Liver (tissue), 8 donors: ENCODE measurements at regions not wholly inside any gene's neighbourhood (a gene's known extent, or its start where the extent isn't known, plus 50 kb on each side); places are given as distances from the start of the nearest gene placed in this dataset.

Source experiments
- DNase-seq: peaks from one replicate; pipeline ENCODE4 v3.0.0-alpha.2; 2017; ENCODE audit warnings: low spot score
- H3K27ac ChIP-seq, 2 donors: one replicate each; pipeline ENCODE4 v1.7.0; 2013; ENCODE audit warnings: inconsistent platforms in 2 of 2, low read length in 2 of 2, control low read depth in 1 of 2, low read depth in 1 of 2, mild to moderate bottlenecking in 1 of 2
- H3K27me3 ChIP-seq, 4 donors: one replicate each; pipeline versions ENCODE4 v1.6.1 to v1.7.0; 2013; ENCODE audit warnings: low read length in 3 of 4, inconsistent platforms in 1 of 4, mild to moderate bottlenecking in 1 of 4, moderate library complexity in 1 of 4; ENCODE audit not compliant: control insufficient read depth in 4 of 4, insufficient read depth in 4 of 4
- H3K36me3 ChIP-seq, 4 donors: one replicate each; pipeline versions ENCODE4 v1.6.1 to v1.7.0; 2013; ENCODE audit warnings: low read length in 3 of 4, mild to moderate bottlenecking in 3 of 4, low read depth in 1 of 4, moderate library complexity in 1 of 4; ENCODE audit not compliant: control insufficient read depth in 4 of 4, insufficient read depth in 3 of 4
- H3K4me1 ChIP-seq, 4 donors: one replicate each; pipeline versions ENCODE4 v1.6.1 to v1.7.0; 2013; ENCODE audit warnings: low read length in 3 of 4, mild to moderate bottlenecking in 3 of 4, moderate library complexity in 1 of 4; ENCODE audit not compliant: control insufficient read depth in 4 of 4, insufficient read depth in 4 of 4
- H3K4me3 ChIP-seq, 3 donors: one replicate each; pipeline versions ENCODE4 v1.6.1 to v1.7.0; 2013; ENCODE audit warnings: low read length in 3 of 3, control low read depth in 1 of 3, low read depth in 1 of 3, mild to moderate bottlenecking in 1 of 3
- H3K9ac ChIP-seq, 2 donors: one replicate each; pipeline ENCODE4 v1.7.0; 2013; ENCODE audit warnings: low read length in 2 of 2, mild to moderate bottlenecking in 2 of 2, moderate library complexity in 2 of 2, control low read depth in 1 of 2, low read depth in 1 of 2
- H3K9me3 ChIP-seq, 4 donors: one replicate each; pipeline versions ENCODE4 v1.6.1 to v1.7.0; 2013; ENCODE audit warnings: low read length in 3 of 4; ENCODE audit not compliant: control insufficient read depth in 4 of 4
- ATF3 ChIP-seq: IDR thresholded peaks from 2 replicates; pipeline ENCODE4 v1.6.1; 2016; ENCODE audit warnings: antibody characterized with exemption
- CTCF ChIP-seq: fragments of 150-350 bp; IDR thresholded peaks from 2 replicates; pipeline ENCODE4 v1.5.1; 2017; ENCODE audit warnings: improper control_type of control experiment, low read depth, low read length; ENCODE audit not compliant: missing input control
- EGR1 ChIP-seq, 2 donors: IDR thresholded peaks; 2 replicates each; pipeline ENCODE4 v1.6.1; 2016 to 2018; ENCODE audit warnings: antibody characterized with exemption in 2 of 2, low read depth in 2 of 2
- FOXA1 ChIP-seq: IDR thresholded peaks from 2 replicates; pipeline ENCODE4 v1.6.1; 2016; ENCODE audit warnings: antibody characterized with exemption
- FOXA2 ChIP-seq: IDR thresholded peaks from 2 replicates; pipeline ENCODE4 v1.6.1; 2016; ENCODE audit warnings: antibody characterized with exemption
- GABPA ChIP-seq, 2 donors: IDR thresholded peaks in 1 of 2; conservative IDR thresholded peaks in 1 of 2; 2 replicates each; pipeline ENCODE4 v1.6.1; 2016; ENCODE audit warnings: antibody characterized with exemption in 2 of 2, mild to moderate bottlenecking in 1 of 2, moderate library complexity in 1 of 2
- HNF4A ChIP-seq, 2 donors: conservative IDR thresholded peaks; 2 replicates each; pipeline ENCODE4 v1.6.1; 2016; ENCODE audit warnings: antibody characterized with exemption in 2 of 2, mild to moderate bottlenecking in 2 of 2
- HNF4G ChIP-seq: IDR thresholded peaks from 2 replicates; pipeline ENCODE4 v1.6.1; 2016; ENCODE audit warnings: antibody characterized with exemption
- JUND ChIP-seq, 2 donors: IDR thresholded peaks; 2 replicates each; pipeline ENCODE4 v1.6.1; 2016; ENCODE audit warnings: antibody characterized with exemption in 2 of 2
- MAX ChIP-seq: IDR thresholded peaks from 2 replicates; pipeline ENCODE4 v1.6.1; 2016; ENCODE audit warnings: antibody characterized with exemption
- NR2F2 ChIP-seq: IDR thresholded peaks from 2 replicates; pipeline ENCODE4 v1.6.1; 2016; ENCODE audit warnings: antibody characterized with exemption
- RAD21 ChIP-seq, 2 donors: IDR thresholded peaks; 2 replicates each; pipeline ENCODE4 v1.6.1; 2016; ENCODE audit warnings: antibody characterized with exemption in 2 of 2, mild to moderate bottlenecking in 2 of 2
- REST ChIP-seq: IDR thresholded peaks from 2 replicates; pipeline ENCODE4 v1.6.1; 2016; ENCODE audit warnings: antibody characterized with exemption, mild to moderate bottlenecking
- RXRA ChIP-seq, 2 donors: IDR thresholded peaks; 2 replicates each; pipeline ENCODE4 v1.6.1; 2017 to 2018; ENCODE audit warnings: antibody characterized with exemption in 2 of 2, mild to moderate bottlenecking in 1 of 2
- SP1 ChIP-seq: IDR thresholded peaks from 2 replicates; pipeline ENCODE4 v1.6.1; 2018; ENCODE audit warnings: antibody characterized with exemption, mild to moderate bottlenecking
- TAF1 ChIP-seq: conservative IDR thresholded peaks from 2 replicates; pipeline ENCODE4 v1.6.1; 2016; ENCODE audit warnings: antibody characterized with exemption, mild to moderate bottlenecking
- YY1 ChIP-seq: IDR thresholded peaks from 2 replicates; pipeline ENCODE4 v1.6.1; 2016; ENCODE audit warnings: antibody characterized with exemption, mild to moderate bottlenecking
- ZBTB33 ChIP-seq: IDR thresholded peaks from 2 replicates; pipeline ENCODE4 v1.6.1; 2016; ENCODE audit warnings: antibody characterized with exemption
- WGBS: extraction: QIAGEN DNeasy Blood & Tissue Kit; methylation state at CpG from one replicate; pipeline ENCODE4 v1.1.7; 2013; 5-methylcytosine and 5-hydroxymethylcytosine counted together
- donor health status: healthy.
- donor health status: healthy.
- donor health status: healthy.
- donor health status: healthy.
- donor health status: healthy.

GRCh38 chr7:104059103-104059502 is 69.6 kb upstream of the RELN start:
- Histone ChIP-seq H3K4me1 (no peaks in the 10 kb centered on the region), H3K9me3 (no peaks in the 10 kb centered on the region), H3K27ac (no peak overlapping the region), H3K9ac (no peak overlapping the region), H3K4me3 (no peak overlapping the region), H3K36me3 (no peaks in the 10 kb centered on the region), H3K27me3 (no peaks in the 10 kb centered on the region)
- WGBS = 69% methylated on average over 5 of the region's 5 CpGs
- DNase-seq = no peak
- no peak for TF ChIP-seq ATF3

GRCh38 chr7:104054362-104054761 is 64.9 kb upstream of the RELN start:
- Histone ChIP-seq H3K9me3 (no peaks in the 10 kb centered on the region), H3K4me1 (no peaks in the 10 kb centered on the region), H3K36me3 (no peaks in the 10 kb centered on the region), H3K27me3 (no peaks in the 10 kb centered on the region), H3K9ac (no peak overlapping the region), H3K27ac (no peak overlapping the region), H3K4me3 (no peak overlapping the region)
- 98% methylated on average over 1 of the region's 1 CpG for WGBS
- TF ChIP-seq RAD21 (IDR thresholded peaks at IDR 0.05) = no peak
- TF ChIP-seq FOXA1 = no peak
- no peak for TF ChIP-seq HNF4G
- TF ChIP-seq RXRA (IDR thresholded peaks at IDR 0.05) = no peak
- TF ChIP-seq ZBTB33 = no peak
- TF ChIP-seq YY1 = no peak
- TF ChIP-seq FOXA2 = no peak
- no peak for TF ChIP-seq JUND (IDR thresholded peaks at IDR 0.05)
- no peak for TF ChIP-seq REST
- no peak for TF ChIP-seq GABPA (IDR thresholded peaks at IDR 0.05 in 1 of 2, conservative IDR thresholded peaks at IDR 0.05 in 1 of 2)
- no peak for TF ChIP-seq SP1
- TF ChIP-seq HNF4A (conservative IDR thresholded peaks at IDR 0.05) = no peak
- TF ChIP-seq NR2F2 = no peak
- no peak for TF ChIP-seq TAF1
- no peak for TF ChIP-seq CTCF
- TF ChIP-seq MAX = no peak
- TF ChIP-seq ATF3 = no peak
- TF ChIP-seq EGR1 (IDR thresholded peaks at IDR 0.05; ENCODE audit: low read depth in 2 of 2) = no peak
- no peak for DNase-seq
